BLaER1 treated with 17β-estradiol and CSF1 and Interleukin-3, amounts not matched to agents 10 nM and 100 nM (cell line): ENCODE measurements at regions not wholly inside any gene's neighbourhood (a gene's known extent, or its start where the extent isn't known, plus 50 kb on each side); places are given as distances from the start of the nearest gene placed in this dataset.
A peak's percentile ranks its signal among the peaks of the same experiment; 100 is the strongest.
"Not testable (repeated sequence)": the region's sequence is repeated elsewhere in the genome, so short reads cannot be mapped to it uniquely, and the experiment has no call there.

Source experiments
- H3K27ac ChIP-seq, 11 experiments: shearing (Covaris generic); formaldehyde crosslinking; 2 replicates each; pipeline ENCODE4 v1.8.1; 2022
- H3K27me3 ChIP-seq, 11 experiments: shearing (Covaris generic); formaldehyde crosslinking; 2 replicates each; pipeline ENCODE4 v1.8.1; 2022
- H3K36me3 ChIP-seq, 11 experiments: shearing (Covaris generic); formaldehyde crosslinking; 2 replicates each; pipeline ENCODE4 v1.8.1; 2022
- H3K4me1 ChIP-seq, 10 experiments: shearing (Covaris generic); formaldehyde crosslinking; 2 replicates each; pipeline ENCODE4 v1.8.1; 2022
- H3K4me2 ChIP-seq, 11 experiments: shearing (Covaris generic); formaldehyde crosslinking; 2 replicates each; pipeline ENCODE4 v1.8.1; 2022
- H3K4me3 ChIP-seq, 10 experiments: shearing (Covaris generic); formaldehyde crosslinking; 2 replicates each; pipeline ENCODE4 v1.8.1; 2022
- H3K9ac ChIP-seq, 11 experiments: shearing (Covaris generic); formaldehyde crosslinking; 2 replicates each; pipeline ENCODE4 v1.8.1; 2022
- H3K9me3 ChIP-seq, 11 experiments: shearing (Covaris generic); formaldehyde crosslinking; replicated peaks in 1 of 11; 2 replicates each; pipeline ENCODE4 v1.8.1; 2022
- H4K20me1 ChIP-seq, 11 experiments: shearing (Covaris generic); formaldehyde crosslinking; 2 replicates each; pipeline ENCODE4 v1.8.1; 2022
- Cebpa-rat ChIP-seq, 11 experiments: shearing (Covaris generic); IDR thresholded peaks; 2 replicates each; pipeline ENCODE4 v1.8.1; 2022

DNA sequence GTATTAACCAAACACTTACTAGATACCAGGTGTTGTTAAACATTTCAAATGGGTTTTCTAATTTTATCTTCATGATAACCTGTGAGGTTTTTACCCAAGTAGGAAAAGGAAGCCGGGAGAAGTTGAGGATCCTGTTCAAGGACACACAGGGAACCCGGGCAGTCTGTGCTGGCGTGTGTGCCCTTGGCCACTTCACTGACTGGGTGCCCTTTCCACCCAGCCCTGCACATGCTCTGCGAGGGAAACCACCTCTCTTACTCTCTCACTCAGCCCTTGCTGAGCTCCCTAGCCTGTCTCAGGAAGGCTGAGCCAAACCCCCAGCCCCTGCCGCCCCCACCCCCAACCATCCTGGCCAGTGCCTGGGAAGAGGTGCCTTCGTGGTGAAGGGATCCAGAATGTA, 51.8 kb downstream of the TEX44 start:
- H3K4me2 ChIP-seq = peak overlapping the region; percentile 77 to 94 (median 87)
- H4K20me1 ChIP-seq = no peaks in the 10 kb centered on the region
- peak overlapping the region in 8 of 11 experiments; percentile 82 to 93 (median 88); a peak in 14 of 22 replicates for H3K27ac ChIP-seq
- no peaks in the 10 kb centered on the region for H3K36me3 ChIP-seq
- no peak for TF ChIP-seq Cebpa-rat (IDR thresholded peaks at IDR 0.05)
- no peaks in the 10 kb centered on the region for H3K9me3 ChIP-seq
- H3K27me3 ChIP-seq = no peaks in the 10 kb centered on the region
- H3K4me3 ChIP-seq = no peak overlapping the region
- H3K9ac ChIP-seq = peak overlapping the region in 8 of 11 experiments; percentile 8 to 84 (median 80); a peak in 11 of 22 replicates
- H3K4me1 ChIP-seq = peaks cover 51 to 97% (median 96%) of the 10 kb centered on the region in 10 experiments

DNA sequence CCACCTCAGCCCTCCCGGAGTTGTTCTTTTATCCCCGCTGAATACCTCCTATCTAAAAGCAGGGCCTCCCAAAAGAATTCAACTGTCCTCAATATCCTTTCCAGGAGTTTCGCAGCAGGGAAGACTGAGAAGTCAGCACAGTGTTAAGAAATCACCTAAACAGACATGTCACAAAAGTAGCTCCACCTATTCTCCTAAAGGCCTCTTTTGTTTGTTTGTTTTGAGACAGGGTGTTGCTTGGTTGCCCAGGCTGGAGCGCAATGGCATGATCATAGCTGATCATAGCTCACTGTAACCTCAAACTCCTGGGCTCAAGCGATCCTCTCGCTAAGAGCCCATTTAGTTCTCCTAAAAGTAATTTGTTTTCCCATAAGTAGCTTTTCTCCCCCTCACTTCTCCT, 53.8 kb downstream of the TEX44 start:
- Histone ChIP-seq H3K36me3 (no peaks in the 10 kb centered on the region), H3K9ac (peak overlapping the region in 5 of 11 experiments; percentile 0 to 41 (median 16); a peak in 2 of 22 replicates), H3K4me2 (peak overlapping the region in 9 of 11 experiments; percentile 14 to 91 (median 87); a peak in 17 of 22 replicates)

DNA sequence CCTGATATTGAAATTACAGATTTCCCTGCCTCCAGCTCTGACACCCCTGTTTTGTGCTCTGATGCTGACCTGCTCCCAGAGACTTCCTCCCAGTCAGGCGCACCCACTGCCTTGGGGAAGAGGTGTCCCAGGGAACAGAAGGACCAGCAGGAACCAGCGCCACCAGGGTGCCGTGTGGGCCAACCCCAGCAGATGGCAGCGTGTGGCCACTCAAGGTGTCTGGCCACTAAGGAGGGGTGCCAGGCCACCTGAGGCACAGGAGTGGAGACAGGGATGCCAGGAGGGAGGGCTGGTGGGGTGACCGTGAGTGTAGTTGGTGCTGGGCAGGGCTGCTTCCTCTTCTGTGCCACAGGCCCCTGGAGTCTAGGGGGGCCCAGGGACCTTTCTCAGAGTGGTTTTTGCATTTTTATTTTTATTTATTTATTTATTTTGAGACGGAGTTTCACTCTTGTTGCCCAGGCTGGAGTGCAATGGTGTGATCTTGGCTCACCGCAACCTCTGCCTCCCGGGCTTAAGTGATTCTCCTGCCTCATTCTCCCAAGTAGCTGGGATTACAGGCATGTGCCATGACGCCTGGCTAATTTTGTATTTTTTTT, 56.0 kb downstream of the TEX44 start:
- Histone ChIP-seq H3K9ac (peak overlapping the region in 6 of 11 experiments; percentile 15 to 50 (median 28); a peak in 8 of 22 replicates), H3K4me1 (peaks cover 18 to 71% (median 62%) of the 10 kb centered on the region in 10 experiments)

More for the DNA sequence above, 53.8 kb downstream of the TEX44 start:
- Histone ChIP-seq H3K27me3 (no peaks in the 10 kb centered on the region), H3K4me3 (no peak overlapping the region), H3K9me3 (no peaks in the 10 kb centered on the region), H3K4me1 (peaks cover 37 to 84% (median 82%) of the 10 kb centered on the region in 10 experiments), H3K27ac (peak overlapping the region in 7 of 11 experiments; percentile 1 to 93 (median 89); a peak in 10 of 22 replicates), H4K20me1 (no peaks in the 10 kb centered on the region)
- no peak for TF ChIP-seq Cebpa-rat (IDR thresholded peaks at IDR 0.05)

DNA sequence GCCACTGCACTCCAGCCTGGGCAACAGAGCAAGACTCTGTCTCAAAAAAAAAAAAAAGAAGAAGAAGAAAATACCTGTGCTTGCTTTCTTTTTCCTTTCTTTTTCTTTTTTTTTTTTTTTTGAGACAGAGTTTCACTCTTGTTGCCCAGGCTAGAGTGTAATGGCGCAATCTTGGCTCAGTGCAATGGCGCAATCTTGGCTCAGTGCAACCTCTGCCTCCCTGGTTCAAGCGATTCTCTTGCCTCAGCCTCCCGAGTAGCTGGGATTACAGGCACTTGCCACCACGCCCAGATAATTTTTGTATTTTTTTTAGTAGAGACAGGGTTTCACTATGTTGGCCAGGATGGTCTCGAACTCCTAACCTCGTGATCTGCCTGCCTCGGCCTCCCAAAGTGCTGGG, 56.8 kb upstream of the PTMA start:
- TF ChIP-seq Cebpa-rat (IDR thresholded peaks at IDR 0.05) = peak in 2 of 11 experiments; percentile 50 to 64; a peak in 3 of 22 replicates
- H3K9me3 ChIP-seq, H4K20me1 ChIP-seq, H3K36me3 ChIP-seq, H3K27me3 ChIP-seq, H3K9ac ChIP-seq, H3K27ac ChIP-seq, H3K4me3 ChIP-seq: not testable (repeated sequence)
- Histone ChIP-seq H3K4me2 (peak overlapping the region in 3 of 11 experiments; percentile 6 to 18 (median 7); a peak in 1 of 22 replicates), H3K4me1 (peaks cover 0 to 52% (median 43%) of the 10 kb centered on the region in 10 experiments; a peak in 16 of 20 replicates)

More for the DNA sequence above, 56.0 kb downstream of the TEX44 start:
- Histone ChIP-seq H3K36me3 (no peaks in the 10 kb centered on the region), H4K20me1 (no peaks in the 10 kb centered on the region), H3K4me2 (peak overlapping the region in 9 of 11 experiments; percentile 48 to 90 (median 77); a peak in 18 of 22 replicates), H3K4me3 (no peak overlapping the region), H3K27me3 (no peaks in the 10 kb centered on the region), H3K27ac (peak overlapping the region in 6 of 11 experiments; percentile 7 to 59 (median 34); a peak in 8 of 22 replicates), H3K9me3 (no peaks in the 10 kb centered on the region)
- no peak for TF ChIP-seq Cebpa-rat (IDR thresholded peaks at IDR 0.05)

- H3K4me2 ChIP-seq = peak overlapping the region in 6 of 11 experiments; percentile 20 to 47 (median 31); a peak in 6 of 22 replicates
- peaks cover 0 to 20% (median 10%) of the 10 kb centered on the region in 11 experiments; a peak in 10 of 22 replicates for H3K9me3 ChIP-seq
- no peak overlapping the region for H3K27ac ChIP-seq
- no peaks in the 10 kb centered on the region for H3K36me3 ChIP-seq
- no peaks in the 10 kb centered on the region for H3K27me3 ChIP-seq
- H3K4me3 ChIP-seq = no peak overlapping the region
- H3K9ac ChIP-seq = no peak overlapping the region
- TF ChIP-seq Cebpa-rat (IDR thresholded peaks at IDR 0.05) = no peak
- H3K4me1 ChIP-seq = peaks cover under 1 to 26% (median 17%) of the 10 kb centered on the region in 10 experiments; a peak in 19 of 20 replicates
- no peaks in the 10 kb centered on the region for H4K20me1 ChIP-seq
Observed at GRCh38 chr2:231655488-231655887, 52.8 kb upstream of the PTMA start.

- Histone ChIP-seq H3K9ac (no peak overlapping the region), H3K4me3 (no peak overlapping the region), H3K27me3 (no peaks in the 10 kb centered on the region), H3K27ac (no peak overlapping the region), H3K4me2 (peak overlapping the region in 6 of 11 experiments; percentile 20 to 47 (median 31); a peak in 7 of 22 replicates), H3K4me1 (peaks cover 4 to 30% (median 21%) of the 10 kb centered on the region in 10 experiments), H3K9me3 (peaks cover 0 to 20% (median 10%) of the 10 kb centered on the region in 11 experiments; a peak in 10 of 22 replicates), H3K36me3 (no peaks in the 10 kb centered on the region), H4K20me1 (no peaks in the 10 kb centered on the region)
- no peak for TF ChIP-seq Cebpa-rat (IDR thresholded peaks at IDR 0.05)
Observed at GRCh38 chr2:231655894-231656293, 52.4 kb upstream of the PTMA start.
